ENCODE measurements at regions not wholly inside any gene's neighbourhood (a gene's known extent, or its start where the extent isn't known, plus 50 kb on each side); places are given as distances from the start of the nearest gene placed in this dataset.

GRCh38 chr5:118705959-118706667 is 282.2 kb downstream of the DTWD2 start:
- Mint-ChIP-seq H3K36me3 (ENCODE audit: low read depth) (peaks cover 6% of the 10 kb centered on the region), H3K9me3 (ENCODE audit: low read depth) (peaks cover 18% of the 10 kb centered on the region), H3K27ac (ENCODE audit: unreplicated experiment) (no peak overlapping the region), H3K4me3 (ENCODE audit: unreplicated experiment) (no peak overlapping the region), H3K4me1 (ENCODE audit: low read depth) (peaks cover 8% of the 10 kb centered on the region), H3K27me3 (ENCODE audit: low read depth) (peaks cover 2% of the 10 kb centered on the region)
- DNase-seq (ENCODE audit: low spot score): no peak
- no peak for TF ChIP-seq CTCF (IDR thresholded peaks at IDR 0.05)

DNA sequence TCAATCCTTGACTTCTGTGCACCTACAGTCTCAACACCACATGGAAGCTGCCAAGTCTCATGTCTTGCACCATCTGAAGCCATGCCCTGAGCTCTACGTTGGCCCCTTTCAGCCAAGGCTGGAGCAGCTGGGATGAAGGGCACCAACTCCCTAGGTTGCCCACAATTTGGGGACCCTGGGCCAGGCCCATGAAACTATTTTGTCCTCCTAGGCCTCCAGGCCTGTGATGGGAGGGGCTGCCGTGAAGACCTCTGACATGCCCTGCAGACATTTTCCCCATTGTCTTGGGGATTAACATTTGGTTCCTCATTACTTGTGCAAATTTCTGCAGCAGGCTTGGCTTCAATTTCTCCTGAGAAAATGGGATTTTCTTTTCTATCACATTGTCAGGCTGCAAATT is 285.1 kb downstream of the DTWD2 start:
- Mint-ChIP-seq H3K9me3 (ENCODE audit: low read depth) (peaks cover 13% of the 10 kb centered on the region), H3K4me3 (ENCODE audit: unreplicated experiment) (no peak overlapping the region), H3K27ac (ENCODE audit: unreplicated experiment) (no peak overlapping the region), H3K27me3 (ENCODE audit: low read depth) (no peaks in the 10 kb centered on the region), H3K4me1 (ENCODE audit: low read depth) (peaks cover 8% of the 10 kb centered on the region), H3K36me3 (ENCODE audit: low read depth) (peaks cover 6% of the 10 kb centered on the region)
- no peak for TF ChIP-seq CTCF (IDR thresholded peaks at IDR 0.05)
- no peak for DNase-seq (ENCODE audit: low spot score)

DNA sequence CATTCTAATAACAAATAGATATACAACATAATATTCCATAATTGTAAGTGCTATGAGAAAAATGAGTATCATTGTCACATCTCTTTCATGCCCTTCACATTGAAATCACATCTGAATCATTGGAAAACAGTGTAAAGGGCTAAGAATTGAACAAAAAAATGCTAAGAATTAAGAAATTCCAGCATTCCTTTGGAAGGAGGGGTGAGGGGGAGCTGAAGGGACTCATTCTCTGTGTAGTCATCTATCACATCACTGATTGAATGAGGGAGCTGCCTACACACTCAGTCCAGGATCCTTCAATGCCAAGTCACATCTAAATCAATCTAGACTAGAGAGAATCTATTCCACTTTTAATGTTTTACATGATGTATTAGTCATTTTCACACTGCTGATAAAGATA is 286.6 kb downstream of the DTWD2 start:
- H3K27me3 Mint-ChIP-seq (ENCODE audit: low read depth): no peaks in the 10 kb centered on the region
- H3K4me1 Mint-ChIP-seq (ENCODE audit: low read depth): peaks cover 8% of the 10 kb centered on the region
- DNase-seq (ENCODE audit: low spot score): no peak
- peaks cover 6% of the 10 kb centered on the region for H3K36me3 Mint-ChIP-seq (ENCODE audit: low read depth)
- no peak for TF ChIP-seq CTCF (IDR thresholded peaks at IDR 0.05)
- H3K27ac Mint-ChIP-seq (ENCODE audit: unreplicated experiment): no peak overlapping the region
- no peak overlapping the region for H3K4me3 Mint-ChIP-seq (ENCODE audit: unreplicated experiment)
- H3K9me3 Mint-ChIP-seq (ENCODE audit: low read depth): peaks cover 13% of the 10 kb centered on the region

GRCh38 chr5:118700510-118700909 is 287.8 kb downstream of the DTWD2 start:
- H3K4me3 Mint-ChIP-seq (ENCODE audit: unreplicated experiment): no peak overlapping the region
- peaks cover 8% of the 10 kb centered on the region for H3K4me1 Mint-ChIP-seq (ENCODE audit: low read depth)
- H3K27me3 Mint-ChIP-seq (ENCODE audit: low read depth): no peaks in the 10 kb centered on the region
- H3K36me3 Mint-ChIP-seq (ENCODE audit: low read depth): peaks cover 6% of the 10 kb centered on the region
- no peak for TF ChIP-seq CTCF (IDR thresholded peaks at IDR 0.05)
- H3K9me3 Mint-ChIP-seq (ENCODE audit: low read depth): peaks cover 13% of the 10 kb centered on the region
- DNase-seq (ENCODE audit: low spot score): no peak
- H3K27ac Mint-ChIP-seq (ENCODE audit: unreplicated experiment): no peak overlapping the region

DNA sequence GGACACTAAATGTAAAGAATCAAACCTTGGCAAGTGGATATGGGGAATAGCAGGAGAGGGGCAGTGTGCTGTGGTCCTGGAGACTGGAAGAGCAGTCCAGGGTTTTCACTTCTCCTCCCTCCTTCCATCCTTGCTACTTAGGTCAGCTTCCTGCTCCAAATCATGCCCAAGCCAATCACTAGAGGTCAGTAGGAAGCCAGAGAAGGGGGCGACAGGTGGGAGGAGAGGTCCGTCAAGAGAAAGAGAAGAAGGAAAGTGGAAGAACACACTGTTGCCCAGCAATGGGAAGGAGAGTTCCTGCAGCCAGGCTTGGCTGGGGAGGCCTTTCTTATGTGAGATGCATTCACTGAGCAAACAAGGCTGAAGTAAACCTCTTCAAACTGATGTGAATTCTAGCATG is 289.6 kb downstream of the DTWD2 start:
- no peaks in the 10 kb centered on the region for H3K27me3 Mint-ChIP-seq (ENCODE audit: low read depth)
- no peak for TF ChIP-seq CTCF (IDR thresholded peaks at IDR 0.05)
- H3K9me3 Mint-ChIP-seq (ENCODE audit: low read depth): peaks cover 7% of the 10 kb centered on the region
- peaks cover 8% of the 10 kb centered on the region for H3K4me1 Mint-ChIP-seq (ENCODE audit: low read depth)
- H3K27ac Mint-ChIP-seq (ENCODE audit: unreplicated experiment): no peak overlapping the region
- no peak overlapping the region for H3K4me3 Mint-ChIP-seq (ENCODE audit: unreplicated experiment)
- peaks cover 3% of the 10 kb centered on the region for H3K36me3 Mint-ChIP-seq (ENCODE audit: low read depth)
- DNase-seq (ENCODE audit: low spot score): no peak
